Naive thymus-derived CD4-positive, alpha-beta T cell (primary cell): ENCODE measurements at regions not wholly inside any gene's neighbourhood (a gene's known extent, or its start where the extent isn't known, plus 50 kb on each side); places are given as distances from the start of the nearest gene placed in this dataset.

Experiments used
- ATAC-seq: fragments of 150-1000 bp; cut with Tn5 transposase; 2 replicates; pipeline ENCODE4 v1.10.0; 2021; ENCODE audit warnings: mild to moderate bottlenecking, moderate library complexity
- CTCF ChIA-PET: fragments of 350-600 bp; sonication (Branson Sonifier 250); formaldehyde crosslinking; loops from one replicate; lab custom pipeline; 2021; ENCODE audit warnings: antibody characterized with exemption; lab: Charles Lee
- POLR2A ChIA-PET: fragments of 350-600 bp; sonication (Branson Sonifier 250); formaldehyde crosslinking; loops from one replicate; lab custom pipeline; 2021; ENCODE audit warnings: antibody characterized with exemption, inconsistent platforms; lab: Charles Lee
- DNase-seq, 9 donors: peaks; one replicate each; pipeline versions ENCODE4 v3.0.0 to v3.0.0-alpha.2; 2020 to 2022; ENCODE audit warnings: mixed read lengths in 1 of 9
- H3K27ac ChIP-seq: one replicate; pipeline ENCODE4 v1.7.0; 2013; ENCODE audit warnings: mild to moderate bottlenecking, low read depth, low read length, moderate library complexity
- H3K27me3 ChIP-seq, 2 donors: one replicate each; pipeline ENCODE4 v1.7.0; 2013; ENCODE audit warnings: low read length in 2 of 2, mild to moderate bottlenecking in 2 of 2, moderate library complexity in 2 of 2; ENCODE audit not compliant: control insufficient read depth in 2 of 2, insufficient read depth in 2 of 2
- H3K36me3 ChIP-seq, 3 experiments: 1 replicate in 2 of 3; 2 replicates in 1 of 3; pipeline ENCODE4 v1.7.0; 2013; ENCODE audit warnings: low read length in 3 of 3, mild to moderate bottlenecking in 3 of 3, moderate library complexity in 1 of 3; ENCODE audit not compliant: insufficient read depth in 3 of 3, control insufficient read depth in 2 of 3
- H3K4me1 ChIP-seq, 2 donors: one replicate each; pipeline ENCODE4 v1.7.0; 2013; ENCODE audit warnings: low read length in 2 of 2, mild to moderate bottlenecking in 2 of 2, moderate library complexity in 1 of 2; ENCODE audit not compliant: control insufficient read depth in 2 of 2, insufficient read depth in 2 of 2
- H3K4me3 ChIP-seq: 2 replicates; pipeline ENCODE4 v1.7.0; 2013; ENCODE audit warnings: mild to moderate bottlenecking, low read length
- H3K9me3 ChIP-seq, 3 experiments: 1 replicate in 2 of 3; 2 replicates in 1 of 3; pipeline ENCODE4 v1.7.0; 2013; ENCODE audit warnings: low read length in 3 of 3; ENCODE audit not compliant: control insufficient read depth in 2 of 3
- H3K27ac Mint-ChIP-seq, 9 donors: one replicate each; pipeline ENCODE4 v1.8.0; 2020 to 2022; ENCODE audit warnings: mixed read lengths in 9 of 9, mild to moderate bottlenecking in 8 of 9, moderate library complexity in 5 of 9, inconsistent platforms in 2 of 9
- H3K27me3 Mint-ChIP-seq, 5 donors: one replicate each; pipeline ENCODE4 v1.8.0; 2021 to 2022; ENCODE audit warnings: mixed read lengths in 5 of 5, mild to moderate bottlenecking in 1 of 5
- H3K36me3 Mint-ChIP-seq, 5 donors: one replicate each; pipeline ENCODE4 v1.8.0; 2020 to 2022; ENCODE audit warnings: mixed read lengths in 5 of 5, mild to moderate bottlenecking in 3 of 5, inconsistent platforms in 1 of 5
- H3K4me1 Mint-ChIP-seq, 7 donors: one replicate each; pipeline ENCODE4 v1.8.0; 2020 to 2022; ENCODE audit warnings: mixed read lengths in 7 of 7, mild to moderate bottlenecking in 3 of 7, inconsistent platforms in 1 of 7
- H3K4me3 Mint-ChIP-seq, 10 donors: one replicate each; pipeline ENCODE4 v1.8.0; 2020 to 2022; ENCODE audit warnings: mild to moderate bottlenecking in 10 of 10, mixed read lengths in 10 of 10, moderate library complexity in 6 of 10, inconsistent platforms in 2 of 10
- H3K9me3 Mint-ChIP-seq, 11 donors: one replicate each; pipeline ENCODE4 v1.8.0; 2020 to 2022; ENCODE audit warnings: mixed read lengths in 11 of 11, mild to moderate bottlenecking in 4 of 11, inconsistent platforms in 1 of 11, moderate library complexity in 1 of 11
- intact Hi-C, 2 donors: fragments of 100-400 bp; cut with micrococcal nuclease; formaldehyde crosslinking; loops; one replicate each; pipeline ENCODE4 v1.15.1; 2023

DNA sequence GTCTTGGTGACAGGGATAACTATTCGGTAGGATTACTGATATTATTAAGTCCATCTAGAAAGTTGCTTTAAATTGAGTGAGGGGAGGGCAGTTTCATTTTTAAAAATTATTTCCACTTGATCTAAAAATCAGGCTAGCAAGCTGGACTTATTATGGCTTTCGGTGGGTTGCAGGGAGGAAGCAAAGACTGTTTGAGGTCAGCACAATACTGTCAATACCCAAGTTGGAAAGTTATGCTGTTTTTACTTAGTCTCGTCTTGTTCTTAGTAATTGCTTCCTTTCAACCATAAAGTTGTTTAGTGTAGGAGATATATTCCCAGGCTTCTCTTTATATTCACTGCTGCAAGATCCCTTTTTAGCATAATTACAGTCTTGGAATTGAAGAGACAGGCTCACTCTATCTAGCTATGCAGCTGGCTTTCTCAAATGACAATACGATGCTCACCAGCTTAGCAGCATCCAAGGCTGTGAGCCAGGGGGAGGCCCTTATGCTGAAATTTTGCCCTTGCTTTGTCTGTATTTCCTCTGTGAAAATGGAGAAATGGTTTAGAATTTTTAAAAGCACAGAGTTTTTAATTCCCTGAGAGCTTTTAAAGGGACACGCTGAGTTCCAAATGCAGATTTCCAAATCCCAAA lies 68.2 kb upstream of the APC start:
- Histone ChIP-seq H3K4me3 (no peak overlapping the region), H3K27me3 (no peaks in the 10 kb centered on the region), H3K27ac (no peak overlapping the region), H3K9me3 (no peaks in the 10 kb centered on the region), H3K36me3 (no peaks in the 10 kb centered on the region), H3K4me1 (no peaks in the 10 kb centered on the region)
- Mint-ChIP-seq H3K4me3 (no peak overlapping the region), H3K27ac (no peak overlapping the region), H3K4me1 (peaks cover 0 to 2% (median 0%) of the 10 kb centered on the region in 7 donors), H3K27me3 (peaks cover 0 to 21% (median 1%) of the 10 kb centered on the region in 5 donors), H3K36me3 (no peaks in the 10 kb centered on the region), H3K9me3 (no peaks in the 10 kb centered on the region)
- ATAC-seq (no peak), DNase-seq (no peak)
- CTCF ChIA-PET = no interaction called here
- POLR2A ChIA-PET = no interaction called here
- intact Hi-C loops = no loop called here

DNA sequence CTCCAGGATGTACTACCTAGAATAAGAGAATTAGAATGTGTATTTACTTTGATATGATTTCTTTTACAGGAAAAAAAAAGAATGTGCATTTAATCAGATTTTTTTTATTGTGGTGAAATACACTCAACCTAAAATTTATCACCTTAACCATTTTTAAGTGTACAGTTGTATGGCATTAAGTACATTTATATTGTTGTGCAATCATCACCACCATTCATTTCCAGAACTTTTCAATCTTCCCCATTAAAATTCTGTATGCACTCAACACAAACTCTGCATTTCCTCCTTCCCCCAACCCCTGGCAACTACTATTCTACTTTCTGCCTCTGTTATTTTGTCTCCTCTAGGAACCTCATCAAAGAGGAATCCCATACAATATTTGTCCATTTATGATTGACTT lies 66.0 kb upstream of the APC start:
- Mint-ChIP-seq H3K27me3 (peaks cover 0 to 40% (median 21%) of the 10 kb centered on the region in 5 donors), H3K4me1 (no peaks in the 10 kb centered on the region), H3K9me3 (peaks cover 0 to 3% (median 0%) of the 10 kb centered on the region in 11 donors), H3K4me3 (no peak overlapping the region), H3K36me3 (no peaks in the 10 kb centered on the region), H3K27ac (no peak overlapping the region)
- intact Hi-C loops = no loop called here
- CTCF ChIA-PET = no interaction called here
- Histone ChIP-seq H3K27me3 (no peaks in the 10 kb centered on the region), H3K4me1 (no peaks in the 10 kb centered on the region), H3K9me3 (no peaks in the 10 kb centered on the region), H3K36me3 (no peaks in the 10 kb centered on the region), H3K4me3 (no peak overlapping the region), H3K27ac (no peak overlapping the region)
- POLR2A ChIA-PET = no interaction called here
- no peak for DNase-seq
- ATAC-seq = no peak

DNA sequence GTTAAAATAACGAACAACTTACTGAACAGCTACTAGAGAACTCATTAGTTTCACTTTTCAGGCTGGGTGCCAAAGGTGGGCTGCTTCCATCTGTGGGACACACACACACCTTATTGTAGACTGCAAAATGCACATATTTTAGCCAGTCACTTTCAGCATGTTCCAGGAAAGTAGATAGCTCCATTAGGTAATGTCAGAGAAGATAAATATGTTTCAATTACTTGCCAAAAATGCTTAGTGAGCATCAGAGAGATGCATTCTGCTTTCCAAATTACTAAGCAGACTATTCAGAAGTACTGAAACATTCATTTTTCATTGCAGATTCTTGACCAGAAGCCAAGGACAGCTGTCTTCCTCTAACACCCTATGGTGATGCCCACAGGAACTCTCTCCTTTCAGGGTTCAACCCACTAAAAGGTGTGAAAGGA lies 56.2 kb upstream of the APC start:
- CTCF ChIA-PET = no interaction called here
- Mint-ChIP-seq H3K9me3 (peaks cover 0 to 7% (median 2%) of the 10 kb centered on the region in 11 donors), H3K4me1 (no peaks in the 10 kb centered on the region), H3K27ac (no peak overlapping the region), H3K4me3 (no peak overlapping the region), H3K27me3 (peaks cover 20 to 48% (median 33%) of the 10 kb centered on the region in 5 donors), H3K36me3 (peaks cover 0 to 5% (median 0%) of the 10 kb centered on the region in 5 donors)
- no peaks in the 10 kb centered on the region for H3K9me3 ChIP-seq
- H3K36me3 ChIP-seq = no peaks in the 10 kb centered on the region
- no peak overlapping the region for H3K4me3 ChIP-seq
- no peaks in the 10 kb centered on the region for H3K4me1 ChIP-seq
- POLR2A ChIA-PET = no interaction called here
- intact Hi-C loops = no loop called here
- ATAC-seq = no peak
- no peaks in the 10 kb centered on the region for H3K27me3 ChIP-seq
- no peak for DNase-seq
- H3K27ac ChIP-seq = no peak overlapping the region

DNA sequence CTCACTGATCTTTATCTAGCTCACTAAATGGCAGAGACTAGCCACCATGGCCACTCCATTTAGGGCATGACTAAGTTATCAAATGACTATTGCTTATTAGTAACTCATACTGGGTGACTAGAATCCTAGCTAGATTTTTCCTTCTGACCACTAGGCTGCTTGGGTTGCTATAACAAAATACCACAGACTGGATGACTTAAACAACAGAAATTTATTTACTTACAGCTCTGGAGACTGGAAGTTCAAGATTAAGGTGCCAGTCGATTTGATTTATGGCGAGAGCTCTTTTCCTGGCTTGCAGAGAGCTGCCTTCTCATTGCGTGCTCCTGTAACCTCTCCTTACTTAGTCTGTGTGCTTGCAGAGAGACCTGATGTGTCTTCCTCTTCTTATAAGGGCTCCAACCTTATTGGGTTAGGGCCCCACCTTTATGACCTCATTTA lies 55.0 kb upstream of the APC start:
- H3K27ac Mint-ChIP-seq = no peak overlapping the region
- Histone ChIP-seq H3K27ac (no peak overlapping the region), H3K4me3 (no peak overlapping the region), H3K4me1 (no peaks in the 10 kb centered on the region), H3K36me3 (no peaks in the 10 kb centered on the region), H3K9me3 (no peaks in the 10 kb centered on the region), H3K27me3 (no peaks in the 10 kb centered on the region)
- intact Hi-C loops = no loop called here
- ChIA-PET POLR2A (no interaction called here), CTCF (no interaction called here)
- H3K36me3 Mint-ChIP-seq = peaks cover 0 to 5% (median 0%) of the 10 kb centered on the region in 5 donors
- ATAC-seq (no peak), DNase-seq (no peak)
- no peaks in the 10 kb centered on the region for H3K4me1 Mint-ChIP-seq
- peaks cover 0 to 7% (median 2%) of the 10 kb centered on the region in 11 donors for H3K9me3 Mint-ChIP-seq
- peaks cover 25 to 52% (median 33%) of the 10 kb centered on the region in 5 donors for H3K27me3 Mint-ChIP-seq
- no peak overlapping the region for H3K4me3 Mint-ChIP-seq

DNA sequence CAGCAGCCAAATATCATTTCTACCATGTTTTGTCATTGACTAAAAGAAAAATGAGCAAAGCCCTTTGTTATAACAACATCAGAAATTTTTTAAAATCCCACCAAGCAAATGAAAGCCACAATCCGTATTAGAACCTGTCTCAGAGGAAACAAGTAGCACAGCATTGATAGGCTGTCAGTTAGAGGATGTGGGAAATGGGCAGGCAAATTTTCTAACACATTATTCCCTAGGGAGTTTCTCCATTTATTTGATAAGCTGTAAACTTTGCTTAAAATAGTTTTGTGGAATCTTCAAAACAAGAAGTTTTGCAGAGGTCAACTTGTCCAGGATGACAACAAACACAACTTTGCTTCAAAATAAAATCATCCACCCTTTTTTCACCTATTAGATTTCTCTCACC lies 53.6 kb upstream of the APC start:
- no peaks in the 10 kb centered on the region for H3K36me3 ChIP-seq
- H3K4me3 ChIP-seq = no peak overlapping the region
- H3K27ac Mint-ChIP-seq = no peak overlapping the region
- no peaks in the 10 kb centered on the region for H3K9me3 ChIP-seq
- DNase-seq (no peak), ATAC-seq (no peak)
- POLR2A ChIA-PET = interaction anchor here (0.6 kb wide), 1 partner anchor 9 kb away, joined by 3 read pairs; no protein-coding TSS in a partner anchor
- H3K27ac ChIP-seq = no peak overlapping the region
- intact Hi-C loops = no loop called here
- H3K4me3 Mint-ChIP-seq = no peak overlapping the region
- H3K4me1 ChIP-seq = no peaks in the 10 kb centered on the region
- H3K27me3 ChIP-seq = no peaks in the 10 kb centered on the region
- H3K27me3 Mint-ChIP-seq = peaks cover 16 to 52% (median 37%) of the 10 kb centered on the region in 5 donors
- peaks cover 0 to 7% (median 0%) of the 10 kb centered on the region in 11 donors for H3K9me3 Mint-ChIP-seq
- H3K36me3 Mint-ChIP-seq = peaks cover 0 to 5% (median 0%) of the 10 kb centered on the region in 5 donors
- no peaks in the 10 kb centered on the region for H3K4me1 Mint-ChIP-seq
- CTCF ChIA-PET = no interaction called here

DNA sequence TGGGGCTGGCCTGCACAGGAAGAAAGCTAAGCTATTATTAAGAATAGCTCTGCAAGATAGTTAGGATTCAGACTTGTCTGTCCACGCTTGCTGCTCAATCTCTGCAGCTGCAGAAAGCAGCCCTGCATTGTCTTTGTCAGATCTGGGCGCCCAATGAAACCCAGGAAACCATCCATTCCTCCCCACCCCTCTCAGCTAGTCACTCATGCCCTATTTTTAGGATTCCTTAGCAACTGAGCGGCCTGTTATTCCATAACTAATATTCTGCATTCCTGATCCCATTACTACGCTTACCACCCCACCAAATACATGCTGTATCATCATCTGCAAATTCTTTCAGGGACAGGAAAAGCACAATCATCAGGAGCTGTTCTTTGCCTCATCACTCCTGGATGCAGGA lies 52.9 kb upstream of the APC start:
- peaks cover 0 to 7% (median 0%) of the 10 kb centered on the region in 11 donors for H3K9me3 Mint-ChIP-seq
- Histone ChIP-seq H3K27me3 (no peaks in the 10 kb centered on the region), H3K27ac (no peak overlapping the region), H3K9me3 (no peaks in the 10 kb centered on the region), H3K4me3 (no peak overlapping the region), H3K4me1 (no peaks in the 10 kb centered on the region), H3K36me3 (no peaks in the 10 kb centered on the region)
- H3K27ac Mint-ChIP-seq = peak overlapping the region in 1 of 9 donors; percentile 5
- intact Hi-C loops = no loop called here
- ChIA-PET POLR2A (interaction anchor here (0.8 kb wide), 1 partner anchor 34 kb away, joined by 3 read pairs; no protein-coding TSS in a partner anchor), CTCF (no interaction called here)
- H3K4me1 Mint-ChIP-seq = no peaks in the 10 kb centered on the region
- no peak for DNase-seq
- H3K27me3 Mint-ChIP-seq = peaks cover 21 to 47% (median 35%) of the 10 kb centered on the region in 5 donors
- H3K4me3 Mint-ChIP-seq = no peak overlapping the region
- ATAC-seq = no peak
- peaks cover 0 to 5% (median 0%) of the 10 kb centered on the region in 5 donors for H3K36me3 Mint-ChIP-seq

DNA sequence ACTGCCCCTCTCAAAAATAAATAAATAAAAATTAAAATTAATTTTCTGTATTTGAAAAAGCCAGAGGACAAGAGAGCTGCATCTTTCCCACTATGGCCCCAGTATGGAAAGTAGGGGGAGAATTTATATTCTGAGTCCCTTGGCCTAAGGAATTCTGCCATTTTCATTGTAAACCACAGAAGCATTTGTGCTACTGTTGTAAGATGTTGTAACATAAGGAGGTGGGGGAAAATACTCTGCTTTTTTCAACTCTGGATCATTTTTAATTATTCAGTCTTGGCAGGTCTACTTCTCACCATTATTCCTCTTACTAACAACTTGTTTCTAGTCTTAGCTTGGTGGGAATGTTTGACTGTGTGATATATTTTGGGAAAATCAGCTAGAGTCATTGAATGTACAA lies 52.3 kb upstream of the APC start:
- Mint-ChIP-seq H3K27me3 (peaks cover 19 to 45% (median 33%) of the 10 kb centered on the region in 5 donors), H3K4me1 (no peaks in the 10 kb centered on the region), H3K9me3 (peaks cover 0 to 7% (median 0%) of the 10 kb centered on the region in 11 donors), H3K27ac (no peak overlapping the region), H3K36me3 (peaks cover 0 to 5% (median 3%) of the 10 kb centered on the region in 5 donors), H3K4me3 (no peak overlapping the region)
- intact Hi-C loops = no loop called here
- POLR2A ChIA-PET = interaction anchor here (0.8 kb wide), 1 partner anchor 33 kb away, joined by 3 read pairs; no protein-coding TSS in a partner anchor
- Histone ChIP-seq H3K36me3 (no peaks in the 10 kb centered on the region), H3K4me3 (no peak overlapping the region), H3K27ac (no peak overlapping the region), H3K27me3 (no peaks in the 10 kb centered on the region), H3K9me3 (no peaks in the 10 kb centered on the region), H3K4me1 (no peaks in the 10 kb centered on the region)
- CTCF ChIA-PET = interaction anchor here (0.9 kb wide), 1 partner anchor 72 kb away, joined by 5 read pairs; no protein-coding TSS in a partner anchor
- ATAC-seq = no peak
- no peak for DNase-seq
